ENCODE measurements at regions not wholly inside any gene's neighbourhood (a gene's known extent, or its start where the extent isn't known, plus 50 kb on each side); places are given as distances from the start of the nearest gene placed in this dataset.

DNA sequence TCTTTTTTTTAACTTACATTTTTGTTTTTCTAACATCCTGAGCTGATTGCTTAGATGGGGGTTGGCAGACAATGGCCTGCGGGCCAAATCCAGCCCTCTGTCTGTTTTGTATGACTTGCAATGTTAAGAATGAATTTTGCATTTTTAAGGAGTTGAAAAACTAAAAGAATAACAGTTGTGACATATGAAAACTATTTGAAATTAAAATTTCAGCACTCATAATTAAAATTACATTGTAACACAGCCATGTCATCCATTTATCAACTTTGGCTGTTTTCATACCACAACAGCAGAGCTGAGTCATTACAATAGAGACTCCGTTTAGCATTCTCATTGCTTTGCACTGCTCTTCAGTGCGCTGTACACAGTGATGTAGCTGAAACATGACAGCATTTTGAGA is 94.1 kb upstream of the MC4R start:
- no TSS peak for BruUV-seq (replicated peaks)
- Histone ChIP-seq H2AK9ac (replicated peaks; ENCODE audit: low read depth, low read length, poor library complexity) (no peak overlapping the region), H4K8ac (ENCODE audit: low read depth in 2 of 2, low read length in 2 of 2) (no peak overlapping the region), H4K20me1 (ENCODE audit: insufficient read depth, low read length) (no peaks in the 10 kb centered on the region), H3K18ac (ENCODE audit: low read depth, low read length) (no peak overlapping the region), H3K9ac (ENCODE audit: low read depth, low read length) (no peak overlapping the region), H3K4me1 (ENCODE audit: control insufficient read depth, insufficient read depth, low read length) (no peaks in the 10 kb centered on the region), H3K36me3 (ENCODE audit: control insufficient read depth, insufficient read depth, low read length) (no peaks in the 10 kb centered on the region), H4K5ac (ENCODE audit: low read depth, low read length) (no peak overlapping the region), H3K9me3 (ENCODE audit: control insufficient read depth, insufficient read depth, low read length) (no peaks in the 10 kb centered on the region), H2BK5ac (ENCODE audit: low read depth, low read length, poor library complexity, severe bottlenecking) (no peak overlapping the region), H3K4ac (ENCODE audit: low read depth, low read length) (no peak overlapping the region), H3K9me1 (ENCODE audit: insufficient read depth, low read length) (no peaks in the 10 kb centered on the region), H3K4me3 (ENCODE audit: insufficient read depth, low read depth, low read length) (no peak overlapping the region), H3K56ac (ENCODE audit: extremely low read depth, insufficient read depth, low read length) (no peak overlapping the region), H3K79me1 (ENCODE audit: low read depth in 1 of 2, low read length in 2 of 2) (no peaks in the 10 kb centered on the region), H4K91ac (ENCODE audit: insufficient read depth, low read depth, low read length) (no peak overlapping the region), H3K23ac (ENCODE audit: low read depth, low read length) (no peak overlapping the region), H2BK15ac (ENCODE audit: low read depth, low read length) (no peak overlapping the region), H3K27me3 (ENCODE audit: control insufficient read depth, insufficient read depth, low read length) (no peaks in the 10 kb centered on the region), H3K4me2 (ENCODE audit: low read depth, low read length) (no peak overlapping the region), H3K27ac (ENCODE audit: insufficient read depth, low read length) (no peak overlapping the region), H2BK120ac (ENCODE audit: low read depth, low read length) (no peak overlapping the region), H3K14ac (replicated peaks; ENCODE audit: low read depth, low read length) (no peak overlapping the region), H2BK20ac (ENCODE audit: low read depth, low read length) (no peak overlapping the region), H2AK5ac (ENCODE audit: low read depth, low read length) (no peak overlapping the region), H2AFZ (replicated peaks; ENCODE audit: low read length, poor library complexity) (no peak overlapping the region)
- in situ Hi-C loops (cut with MboI; ENCODE audit: low sequenced_read_pairs) (no loop called here), dilution Hi-C loops (cut with HindIII; ENCODE audit: low sequenced_read_pairs, unreplicated experiment) (no loop called here), intact Hi-C loops (cut with micrococcal nuclease) (no loop called here)
- POLR2A ChIA-PET (ENCODE audit: unreplicated experiment) = no interaction called here
- ATAC-seq (ENCODE audit: low read depth) = no peak
- WGBS, 2 experiments (ENCODE audit: extremely low coverage in 2 of 2, insufficient read length in 1 of 2) = no CpG with 5 or more reads among the region's 3 CpGs
- DNase-seq = no peak
- CTCF ChIA-PET = interaction anchor here (0.8 kb wide), 1 partner anchor 16 kb away, joined by 3 read pairs; no protein-coding TSS in a partner anchor
- TF ChIP-seq, protein P1, sequence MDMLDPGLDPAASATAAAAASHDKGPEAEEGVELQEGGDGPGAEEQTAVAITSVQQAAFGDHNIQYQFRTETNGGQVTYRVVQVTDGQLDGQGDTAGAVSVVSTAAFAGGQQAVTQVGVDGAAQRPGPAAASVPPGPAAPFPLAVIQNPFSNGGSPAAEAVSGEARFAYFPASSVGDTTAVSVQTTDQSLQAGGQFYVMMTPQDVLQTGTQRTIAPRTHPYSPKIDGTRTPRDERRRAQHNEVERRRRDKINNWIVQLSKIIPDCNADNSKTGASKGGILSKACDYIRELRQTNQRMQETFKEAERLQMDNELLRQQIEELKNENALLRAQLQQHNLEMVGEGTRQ (IDR thresholded peaks at IDR 0.05; ENCODE audit: low read depth, low read length) = no peak
- TF ChIP-seq RCOR1 (IDR thresholded peaks at IDR 0.05; ENCODE audit: insufficient replicate concordance, low read length) (no peak), MAFK (IDR thresholded peaks at IDR 0.05; ENCODE audit: low read depth, low read length) (no peak), MAZ (IDR thresholded peaks at IDR 0.05; ENCODE audit: borderline replicate concordance, low read depth, low read length) (no peak), CEBPB (IDR thresholded peaks at IDR 0.05; ENCODE audit: low read depth, low read length) (no peak), FOS (IDR thresholded peaks at IDR 0.05; ENCODE audit: low read depth, low read length) (no peak), POLR2A (IDR thresholded peaks at IDR 0.05; ENCODE audit: low read depth, low read length) (no peak), NFE2L2 (IDR thresholded peaks at IDR 0.05; ENCODE audit: low read depth, low read length) (no peak), RAD21 (IDR thresholded peaks at IDR 0.05; ENCODE audit: low read length) (no peak), MXI1 (IDR thresholded peaks at IDR 0.05; ENCODE audit: borderline replicate concordance, low read depth, low read length) (no peak), CHD1 (IDR thresholded peaks at IDR 0.05; ENCODE audit: low read depth, low read length) (no peak), BHLHE40 (IDR thresholded peaks at IDR 0.05; ENCODE audit: low read depth, low read length) (no peak), SMC3 (IDR thresholded peaks at IDR 0.05; ENCODE audit: low read depth, low read length) (no peak), RFX5 (IDR thresholded peaks at IDR 0.05; ENCODE audit: low read depth, low read length) (no peak)
- TF ChIP-seq, protein P2, sequence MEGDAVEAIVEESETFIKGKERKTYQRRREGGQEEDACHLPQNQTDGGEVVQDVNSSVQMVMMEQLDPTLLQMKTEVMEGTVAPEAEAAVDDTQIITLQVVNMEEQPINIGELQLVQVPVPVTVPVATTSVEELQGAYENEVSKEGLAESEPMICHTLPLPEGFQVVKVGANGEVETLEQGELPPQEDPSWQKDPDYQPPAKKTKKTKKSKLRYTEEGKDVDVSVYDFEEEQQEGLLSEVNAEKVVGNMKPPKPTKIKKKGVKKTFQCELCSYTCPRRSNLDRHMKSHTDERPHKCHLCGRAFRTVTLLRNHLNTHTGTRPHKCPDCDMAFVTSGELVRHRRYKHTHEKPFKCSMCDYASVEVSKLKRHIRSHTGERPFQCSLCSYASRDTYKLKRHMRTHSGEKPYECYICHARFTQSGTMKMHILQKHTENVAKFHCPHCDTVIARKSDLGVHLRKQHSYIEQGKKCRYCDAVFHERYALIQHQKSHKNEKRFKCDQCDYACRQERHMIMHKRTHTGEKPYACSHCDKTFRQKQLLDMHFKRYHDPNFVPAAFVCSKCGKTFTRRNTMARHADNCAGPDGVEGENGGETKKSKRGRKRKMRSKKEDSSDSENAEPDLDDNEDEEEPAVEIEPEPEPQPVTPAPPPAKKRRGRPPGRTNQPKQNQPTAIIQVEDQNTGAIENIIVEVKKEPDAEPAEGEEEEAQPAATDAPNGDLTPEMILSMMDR (conservative IDR thresholded peaks at IDR 0.05; ENCODE audit: low read depth, low read length) = no peak
- TF ChIP-seq, protein P3, sequence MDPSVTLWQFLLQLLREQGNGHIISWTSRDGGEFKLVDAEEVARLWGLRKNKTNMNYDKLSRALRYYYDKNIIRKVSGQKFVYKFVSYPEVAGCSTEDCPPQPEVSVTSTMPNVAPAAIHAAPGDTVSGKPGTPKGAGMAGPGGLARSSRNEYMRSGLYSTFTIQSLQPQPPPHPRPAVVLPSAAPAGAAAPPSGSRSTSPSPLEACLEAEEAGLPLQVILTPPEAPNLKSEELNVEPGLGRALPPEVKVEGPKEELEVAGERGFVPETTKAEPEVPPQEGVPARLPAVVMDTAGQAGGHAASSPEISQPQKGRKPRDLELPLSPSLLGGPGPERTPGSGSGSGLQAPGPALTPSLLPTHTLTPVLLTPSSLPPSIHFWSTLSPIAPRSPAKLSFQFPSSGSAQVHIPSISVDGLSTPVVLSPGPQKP (IDR thresholded peaks at IDR 0.05; ENCODE audit: borderline replicate concordance, low read depth, low read length) = no peak

Data from IMR-90 (cell line).